Muscle layer of duodenum (tissue), 2 donors: ENCODE measurements at regions not wholly inside any gene's neighbourhood (a gene's known extent, or its start where the extent isn't known, plus 50 kb on each side); places are given as distances from the start of the nearest gene placed in this dataset.
A peak's percentile ranks its signal among the peaks of the same experiment; 100 is the strongest.
"Not testable (repeated sequence)": the region's sequence is repeated elsewhere in the genome, so short reads cannot be mapped to it uniquely, and the experiment has no call there.

Experiments used
- H3K27ac ChIP-seq: one replicate; pipeline ENCODE4 v1.7.0; 2013; ENCODE audit warnings: mild to moderate bottlenecking, low read length
- H3K27me3 ChIP-seq: one replicate; pipeline ENCODE4 v1.7.0; 2013; ENCODE audit warnings: low read depth, mild to moderate bottlenecking, control low read depth, low read length
- H3K36me3 ChIP-seq, 2 donors: one replicate each; pipeline ENCODE4 v1.7.0; 2013; ENCODE audit warnings: low read length in 2 of 2, control low read depth in 1 of 2, mild to moderate bottlenecking in 1 of 2; ENCODE audit not compliant: insufficient read depth in 2 of 2, control insufficient read depth in 1 of 2
- H3K4me1 ChIP-seq, 2 donors: one replicate each; pipeline ENCODE4 v1.7.0; 2013; ENCODE audit warnings: low read length in 2 of 2, mild to moderate bottlenecking in 2 of 2, control low read depth in 1 of 2, moderate library complexity in 1 of 2; ENCODE audit not compliant: insufficient read depth in 2 of 2, control insufficient read depth in 1 of 2
- H3K4me3 ChIP-seq, 2 donors: one replicate each; pipeline ENCODE4 v1.7.0; 2013; ENCODE audit warnings: low read length in 2 of 2, low read depth in 1 of 2, mild to moderate bottlenecking in 1 of 2
- H3K9me3 ChIP-seq, 2 donors: one replicate each; pipeline ENCODE4 v1.7.0; 2013; ENCODE audit warnings: low read length in 2 of 2, control low read depth in 1 of 2, mild to moderate bottlenecking in 1 of 2; ENCODE audit not compliant: control insufficient read depth in 1 of 2
- donor health status: healthy.

- Histone ChIP-seq H3K4me1 (no peaks in the 10 kb centered on the region), H3K36me3 (no peaks in the 10 kb centered on the region), H3K27me3 (no peaks in the 10 kb centered on the region), H3K27ac (no peak overlapping the region), H3K4me3 (no peak overlapping the region), H3K9me3 (no peaks in the 10 kb centered on the region)
These were observed 52.1 kb downstream of the CARTPT start for GRCh38 chr5:71771191-71771590.

GRCh38 chr5:71778678-71779276 lies 59.7 kb downstream of the CARTPT start:
- Histone ChIP-seq H3K4me3 (no peak overlapping the region), H3K27me3 (no peaks in the 10 kb centered on the region), H3K27ac (no peak overlapping the region), H3K4me1 (peaks cover 0 to 4% of the 10 kb centered on the region in 2 donors), H3K36me3 (no peaks in the 10 kb centered on the region), H3K9me3 (no peaks in the 10 kb centered on the region)

- no peaks in the 10 kb centered on the region for H3K36me3 ChIP-seq
- no peaks in the 10 kb centered on the region for H3K27me3 ChIP-seq
- H3K27ac ChIP-seq: no peak overlapping the region
- H3K9me3 ChIP-seq: no peaks in the 10 kb centered on the region
- peaks cover 0 to 4% of the 10 kb centered on the region in 2 donors for H3K4me1 ChIP-seq
- no peak overlapping the region for H3K4me3 ChIP-seq
These were observed 61.5 kb downstream of the CARTPT start for GRCh38 chr5:71780597-71780996.

- Histone ChIP-seq H3K4me3 (peak overlapping the region; percentile 32 to 72), H3K27ac (peak overlapping the region; percentile 16), H3K4me1 (peaks cover 0 to 4% of the 10 kb centered on the region in 2 donors)
These were observed 63.3 kb downstream of the CARTPT start for GRCh38 chr5:71782393-71782770.

GRCh38 chr5:71782771-71783770 lies 64.0 kb downstream of the CARTPT start:
- no peaks in the 10 kb centered on the region for H3K27me3 ChIP-seq
- no peaks in the 10 kb centered on the region for H3K9me3 ChIP-seq
- H3K4me1 ChIP-seq: peaks cover 0 to 4% of the 10 kb centered on the region in 2 donors
- H3K4me3 ChIP-seq: peak overlapping the region; percentile 32 to 72
- H3K36me3 ChIP-seq: no peaks in the 10 kb centered on the region
- peak overlapping the region; percentile 41 for H3K27ac ChIP-seq

More at GRCh38 chr5:71782393-71782770, 63.3 kb downstream of the CARTPT start:
- Histone ChIP-seq H3K9me3 (no peaks in the 10 kb centered on the region), H3K27me3 (no peaks in the 10 kb centered on the region), H3K36me3 (no peaks in the 10 kb centered on the region)

- no peaks in the 10 kb centered on the region for H3K9me3 ChIP-seq
- peaks cover 0 to 4% of the 10 kb centered on the region in 2 donors for H3K4me1 ChIP-seq
- no peak overlapping the region for H3K27ac ChIP-seq
- H3K36me3 ChIP-seq: no peaks in the 10 kb centered on the region
- H3K27me3 ChIP-seq: no peaks in the 10 kb centered on the region
- no peak overlapping the region for H3K4me3 ChIP-seq
These were observed 64.8 kb downstream of the CARTPT start for GRCh38 chr5:71783891-71784290.

- H3K9me3 ChIP-seq: no peaks in the 10 kb centered on the region
- H3K36me3 ChIP-seq: no peaks in the 10 kb centered on the region
These were observed 67.4 kb downstream of the CARTPT start for GRCh38 chr5:71786337-71787055.

GRCh38 chr5:71788794-71789193 lies 69.7 kb downstream of the CARTPT start:
- Histone ChIP-seq H3K4me3 (no peak overlapping the region), H3K36me3 (no peaks in the 10 kb centered on the region), H3K27ac (no peak overlapping the region), H3K4me1 (no peaks in the 10 kb centered on the region), H3K9me3 (no peaks in the 10 kb centered on the region), H3K27me3 (no peaks in the 10 kb centered on the region)

More at GRCh38 chr5:71786337-71787055, 67.4 kb downstream of the CARTPT start:
- H3K4me1 ChIP-seq: peaks cover 0 to 4% of the 10 kb centered on the region in 2 donors
- no peak overlapping the region for H3K4me3 ChIP-seq
- H3K27ac ChIP-seq: no peak overlapping the region
- no peaks in the 10 kb centered on the region for H3K27me3 ChIP-seq

- no peaks in the 10 kb centered on the region for H3K36me3 ChIP-seq
- H3K9me3 ChIP-seq: peaks cover 0 to 2% of the 10 kb centered on the region in 2 donors
- no peaks in the 10 kb centered on the region for H3K27me3 ChIP-seq
- no peaks in the 10 kb centered on the region for H3K4me1 ChIP-seq
- H3K4me3 ChIP-seq: no peak overlapping the region
- H3K27ac ChIP-seq: no peak overlapping the region
These were observed 70.7 kb downstream of the CARTPT start for GRCh38 chr5:71789746-71790145.

GRCh38 chr5:71790433-71790832 lies 71.4 kb downstream of the CARTPT start:
- Histone ChIP-seq H3K4me3 (no peak overlapping the region), H3K36me3 (no peaks in the 10 kb centered on the region), H3K27ac (no peak overlapping the region), H3K4me1 (no peaks in the 10 kb centered on the region), H3K27me3 (no peaks in the 10 kb centered on the region), H3K9me3 (peaks cover 0 to 2% of the 10 kb centered on the region in 2 donors)

GRCh38 chr5:71792041-71792440 lies 73.0 kb downstream of the CARTPT start:
- not testable (repeated sequence) for H3K36me3 ChIP-seq, H3K27ac ChIP-seq, H3K4me3 ChIP-seq, H3K9me3 ChIP-seq, H3K27me3 ChIP-seq, H3K4me1 ChIP-seq
